NCI-H187 (cell line): ENCODE measurements at regions not wholly inside any gene's neighbourhood (a gene's known extent, or its start where the extent isn't known, plus 50 kb on each side); places are given as distances from the start of the nearest gene placed in this dataset.
"Not testable (repeated sequence)": the region's sequence is repeated elsewhere in the genome, so short reads cannot be mapped to it uniquely, and the experiment has no call there.

Experiments used
- DNase-seq, 2 experiments: peaks; one replicate each; lab custom pipeline; 2025; lab: John Stamatoyannopoulos, UW

- DNase-seq: no peak
These were observed 323.2 kb upstream of the INTU start for GRCh38 chr4:127309369-127310102.

GRCh38 chr4:127311371-127311770 lies 321.4 kb upstream of the INTU start:
- DNase-seq: no peak

GRCh38 chr4:127311924-127312323 lies 320.8 kb upstream of the INTU start:
- no peak for DNase-seq

GRCh38 chr4:127313767-127314166 lies 319.0 kb upstream of the INTU start:
- DNase-seq: no peak

- DNase-seq: no peak
These were observed 305.3 kb upstream of the INTU start for GRCh38 chr4:127327491-127327890.

- DNase-seq: no peak
These were observed 297.6 kb upstream of the INTU start for GRCh38 chr4:127335073-127335620.

GRCh38 chr4:127335732-127336131 lies 297.0 kb upstream of the INTU start:
- no peak for DNase-seq

GRCh38 chr4:127343123-127343522 lies 289.6 kb upstream of the INTU start:
- not testable (repeated sequence) for DNase-seq

GRCh38 chr4:127344071-127344470 lies 288.7 kb upstream of the INTU start:
- no peak for DNase-seq

- DNase-seq: no peak
These were observed 284.8 kb upstream of the INTU start for GRCh38 chr4:127347936-127348335.

- no peak for DNase-seq
These were observed 280.3 kb upstream of the INTU start for GRCh38 chr4:127352220-127353113.

- DNase-seq: no peak
These were observed 277.0 kb upstream of the INTU start for GRCh38 chr4:127355743-127356142.

- no peak for DNase-seq
These were observed 275.0 kb upstream of the INTU start for GRCh38 chr4:127357765-127358164.

- no peak for DNase-seq
These were observed 270.1 kb upstream of the INTU start for GRCh38 chr4:127362686-127363085.

GRCh38 chr4:127364397-127364796 lies 268.4 kb upstream of the INTU start:
- no peak for DNase-seq

GRCh38 chr4:127364911-127365310 lies 267.8 kb upstream of the INTU start:
- no peak for DNase-seq

- no peak for DNase-seq
These were observed 262.2 kb upstream of the INTU start for GRCh38 chr4:127370604-127371003.

- DNase-seq: no peak
These were observed 253.3 kb upstream of the INTU start for GRCh38 chr4:127379499-127379898.

- not testable (repeated sequence) for DNase-seq
These were observed 252.8 kb upstream of the INTU start for GRCh38 chr4:127379948-127380347.

GRCh38 chr4:127383666-127384065 lies 249.1 kb upstream of the INTU start:
- no peak for DNase-seq

GRCh38 chr4:127394516-127394915 lies 238.2 kb upstream of the INTU start:
- DNase-seq: no peak

- DNase-seq: no peak
These were observed 232.5 kb upstream of the INTU start for GRCh38 chr4:127400276-127400675.
